ENCODE measurements at regions not wholly inside any gene's neighbourhood (a gene's known extent, or its start where the extent isn't known, plus 50 kb on each side); places are given as distances from the start of the nearest gene placed in this dataset.

GRCh38 chr10:31645786-31646185 is 282.8 kb downstream of the ARHGAP12 start:
- Histone ChIP-seq H3K14ac (replicated peaks; ENCODE audit: low read depth, low read length) (no peak overlapping the region), H3K18ac (ENCODE audit: low read depth, low read length) (no peak overlapping the region), H3K9ac (ENCODE audit: low read depth, low read length) (no peak overlapping the region), H3K9me1 (ENCODE audit: insufficient read depth, low read length) (peaks cover 5% of the 10 kb centered on the region), H4K91ac (ENCODE audit: insufficient read depth, low read depth, low read length) (no peak overlapping the region), H3K4ac (ENCODE audit: low read depth, low read length) (no peak overlapping the region), H2AK5ac (ENCODE audit: low read depth, low read length) (no peak overlapping the region), H3K56ac (ENCODE audit: extremely low read depth, insufficient read depth, low read length) (no peak overlapping the region), H3K9me3 (ENCODE audit: control insufficient read depth, insufficient read depth, low read length) (no peaks in the 10 kb centered on the region), H2BK15ac (ENCODE audit: low read depth, low read length) (no peak overlapping the region), H3K23ac (ENCODE audit: low read depth, low read length) (no peak overlapping the region), H3K4me1 (ENCODE audit: control insufficient read depth, insufficient read depth, low read length) (peaks cover 5% of the 10 kb centered on the region), H3K27me3 (ENCODE audit: control insufficient read depth, insufficient read depth, low read length) (no peaks in the 10 kb centered on the region), H2BK20ac (ENCODE audit: low read depth, low read length) (no peak overlapping the region), H4K20me1 (ENCODE audit: insufficient read depth, low read length) (no peaks in the 10 kb centered on the region), H3K4me3 (ENCODE audit: insufficient read depth, low read depth, low read length) (no peak overlapping the region), H4K5ac (ENCODE audit: low read depth, low read length) (no peak overlapping the region), H2AK9ac (replicated peaks; ENCODE audit: low read depth, low read length, poor library complexity) (no peak overlapping the region), H4K8ac (ENCODE audit: low read depth in 2 of 2, low read length in 2 of 2) (no peak overlapping the region), H3K27ac (ENCODE audit: insufficient read depth, low read length) (no peak overlapping the region), H3K4me2 (ENCODE audit: low read depth, low read length) (no peak overlapping the region), H3K36me3 (ENCODE audit: control insufficient read depth, insufficient read depth, low read length) (no peaks in the 10 kb centered on the region), H2AFZ (replicated peaks; ENCODE audit: low read length, poor library complexity) (no peak overlapping the region), H2BK5ac (ENCODE audit: low read depth, low read length, poor library complexity, severe bottlenecking) (no peak overlapping the region), H3K79me1 (ENCODE audit: low read depth in 1 of 2, low read length in 2 of 2) (no peaks in the 10 kb centered on the region), H2BK120ac (ENCODE audit: low read depth, low read length) (no peak overlapping the region)
- DNase-seq (no peak), ATAC-seq (ENCODE audit: low read depth) (no peak)
- intact Hi-C loops (cut with micrococcal nuclease) (no loop called here), dilution Hi-C loops (cut with HindIII; ENCODE audit: low sequenced_read_pairs, unreplicated experiment) (no loop called here), in situ Hi-C loops (cut with MboI; ENCODE audit: low sequenced_read_pairs) (no loop called here)
- TF ChIP-seq, protein P1, sequence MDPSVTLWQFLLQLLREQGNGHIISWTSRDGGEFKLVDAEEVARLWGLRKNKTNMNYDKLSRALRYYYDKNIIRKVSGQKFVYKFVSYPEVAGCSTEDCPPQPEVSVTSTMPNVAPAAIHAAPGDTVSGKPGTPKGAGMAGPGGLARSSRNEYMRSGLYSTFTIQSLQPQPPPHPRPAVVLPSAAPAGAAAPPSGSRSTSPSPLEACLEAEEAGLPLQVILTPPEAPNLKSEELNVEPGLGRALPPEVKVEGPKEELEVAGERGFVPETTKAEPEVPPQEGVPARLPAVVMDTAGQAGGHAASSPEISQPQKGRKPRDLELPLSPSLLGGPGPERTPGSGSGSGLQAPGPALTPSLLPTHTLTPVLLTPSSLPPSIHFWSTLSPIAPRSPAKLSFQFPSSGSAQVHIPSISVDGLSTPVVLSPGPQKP (IDR thresholded peaks at IDR 0.05; ENCODE audit: borderline replicate concordance, low read depth, low read length), result no peak
- TF ChIP-seq SMC3 (IDR thresholded peaks at IDR 0.05; ENCODE audit: low read depth, low read length) (no peak), MXI1 (IDR thresholded peaks at IDR 0.05; ENCODE audit: borderline replicate concordance, low read depth, low read length) (no peak), POLR2A (IDR thresholded peaks at IDR 0.05; ENCODE audit: low read depth, low read length) (no peak), RAD21 (IDR thresholded peaks at IDR 0.05; ENCODE audit: low read length) (no peak), CHD1 (IDR thresholded peaks at IDR 0.05; ENCODE audit: low read depth, low read length) (no peak), CTCF (conservative IDR thresholded peaks at IDR 0.05; ENCODE audit: low read depth, low read length) (no peak), CEBPB (IDR thresholded peaks at IDR 0.05; ENCODE audit: low read depth, low read length) (no peak), MAFK (IDR thresholded peaks at IDR 0.05; ENCODE audit: low read depth, low read length) (no peak), NFE2L2 (IDR thresholded peaks at IDR 0.05; ENCODE audit: low read depth, low read length) (no peak), MAZ (IDR thresholded peaks at IDR 0.05; ENCODE audit: borderline replicate concordance, low read depth, low read length) (no peak), RFX5 (IDR thresholded peaks at IDR 0.05; ENCODE audit: low read depth, low read length) (no peak), FOS (IDR thresholded peaks at IDR 0.05; ENCODE audit: low read depth, low read length) (no peak), RCOR1 (IDR thresholded peaks at IDR 0.05; ENCODE audit: insufficient replicate concordance, low read length) (no peak), BHLHE40 (IDR thresholded peaks at IDR 0.05; ENCODE audit: low read depth, low read length) (no peak)
- TF ChIP-seq, protein P2, sequence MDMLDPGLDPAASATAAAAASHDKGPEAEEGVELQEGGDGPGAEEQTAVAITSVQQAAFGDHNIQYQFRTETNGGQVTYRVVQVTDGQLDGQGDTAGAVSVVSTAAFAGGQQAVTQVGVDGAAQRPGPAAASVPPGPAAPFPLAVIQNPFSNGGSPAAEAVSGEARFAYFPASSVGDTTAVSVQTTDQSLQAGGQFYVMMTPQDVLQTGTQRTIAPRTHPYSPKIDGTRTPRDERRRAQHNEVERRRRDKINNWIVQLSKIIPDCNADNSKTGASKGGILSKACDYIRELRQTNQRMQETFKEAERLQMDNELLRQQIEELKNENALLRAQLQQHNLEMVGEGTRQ (IDR thresholded peaks at IDR 0.05; ENCODE audit: low read depth, low read length), result no peak
- CTCF ChIA-PET, result no interaction called here
- POLR2A ChIA-PET (ENCODE audit: unreplicated experiment), result no interaction called here
- BruUV-seq (replicated peaks), result no TSS peak
- 84% methylated on average over 5 of the region's 6 CpGs; no CpG with 5 or more reads in 1 of the 2 experiments for WGBS, 2 experiments (ENCODE audit: extremely low coverage in 2 of 2, insufficient read length in 1 of 2)
